HG02610 (cell line): ENCODE measurements at regions not wholly inside any gene's neighbourhood (a gene's known extent, or its start where the extent isn't known, plus 50 kb on each side); places are given as distances from the start of the nearest gene placed in this dataset.
"Not testable (repeated sequence)": the region's sequence is repeated elsewhere in the genome, so short reads cannot be mapped to it uniquely, and the experiment has no call there.

Source experiments
- ATAC-seq: cut with Tn5 transposase; IDR thresholded peaks from one replicate; pipeline ENCODE4 v1.9.1; 2021; ENCODE audit warnings: mild to moderate bottlenecking, moderate library complexity; ENCODE audit not compliant: unreplicated experiment

GRCh38 chr6:63476302-63476701 lies 96.0 kb upstream of the LOC128125822 start:
- ATAC-seq = no peak

- ATAC-seq = no peak
Observed at GRCh38 chr6:63477422-63478040, 94.7 kb upstream of the LOC128125822 start.

- no peak for ATAC-seq
Observed at GRCh38 chr6:63478734-63479133, 93.5 kb upstream of the LOC128125822 start.

GRCh38 chr6:63486196-63486595 lies 86.1 kb upstream of the LOC128125822 start:
- no peak for ATAC-seq

GRCh38 chr6:63487103-63487813 lies 85.0 kb upstream of the LOC128125822 start:
- ATAC-seq = no peak

GRCh38 chr6:63491119-63491518 lies 81.2 kb upstream of the LOC128125822 start:
- ATAC-seq = no peak

- no peak for ATAC-seq
Observed at GRCh38 chr6:63492476-63492875, 79.8 kb upstream of the LOC128125822 start.

GRCh38 chr6:63493557-63493956 lies 78.7 kb upstream of the LOC128125822 start:
- no peak for ATAC-seq

GRCh38 chr6:63496361-63496804 lies 75.9 kb upstream of the LOC128125822 start:
- no peak for ATAC-seq

GRCh38 chr6:63502156-63502555 lies 70.1 kb upstream of the LOC128125822 start:
- ATAC-seq = no peak

GRCh38 chr6:63503199-63503598 lies 69.1 kb upstream of the LOC128125822 start:
- ATAC-seq = no peak

- ATAC-seq = peak; percentile 98
Observed at GRCh38 chr6:63504777-63505384, 67.4 kb upstream of the LOC128125822 start.

- no peak for ATAC-seq
Observed at GRCh38 chr6:63507096-63507495, 65.2 kb upstream of the LOC128125822 start.

GRCh38 chr6:63509652-63510352 lies 62.5 kb upstream of the LOC128125822 start:
- ATAC-seq = peak; percentile 38

- ATAC-seq = no peak
Observed at GRCh38 chr6:63510353-63510686, 62.0 kb upstream of the LOC128125822 start.

- ATAC-seq = no peak
Observed at GRCh38 chr6:63510849-63511248, 61.4 kb upstream of the LOC128125822 start.

GRCh38 chr6:63514488-63515173 lies 57.6 kb upstream of the LOC128125822 start:
- no peak for ATAC-seq

- not testable (repeated sequence) for ATAC-seq
Observed at GRCh38 chr6:63515227-63515626, 57.1 kb upstream of the LOC128125822 start.

GRCh38 chr6:63516186-63516944 lies 55.9 kb upstream of the LOC128125822 start:
- ATAC-seq = no peak

- no peak for ATAC-seq
Observed at GRCh38 chr6:63517221-63517620, 55.1 kb upstream of the LOC128125822 start.
